CD14-positive monocyte (primary cell): ENCODE measurements at regions not wholly inside any gene's neighbourhood (a gene's known extent, or its start where the extent isn't known, plus 50 kb on each side); places are given as distances from the start of the nearest gene placed in this dataset.

Experiments used
- DNase-seq, 3 donors: peaks; one replicate each; pipeline ENCODE4 v3.0.0-alpha.2; 2011 to 2022
- H2AFZ ChIP-seq: 2 replicates; pipeline ENCODE4 v1.6.0; 2012; ENCODE audit warnings: mild to moderate bottlenecking, low read depth, low read length, inconsistent platforms; ENCODE audit not compliant: insufficient read depth, poor library complexity, severe bottlenecking
- H3K27ac ChIP-seq, 2 donors: 1 replicate in 1 of 2; 2 replicates in 1 of 2; pipeline ENCODE4 v1.5.1; 2012 to 2013; ENCODE audit warnings: low read length in 2 of 2, control low read depth in 1 of 2, inconsistent platforms in 1 of 2, low read depth in 1 of 2, mild to moderate bottlenecking in 1 of 2
- H3K27me3 ChIP-seq, 2 donors: one replicate each; pipeline versions ENCODE4 v1.6.0 to v1.6.1; 2011 to 2013; ENCODE audit warnings: low read length in 2 of 2; ENCODE audit not compliant: control insufficient read depth in 2 of 2, insufficient read depth in 2 of 2
- H3K36me3 ChIP-seq, 2 donors: replicated peaks in 1 of 2; 1 replicate in 1 of 2; 2 replicates in 1 of 2; pipeline versions ENCODE4 v1.5.1 to v1.6.1; 2012 to 2013; ENCODE audit warnings: low read length in 2 of 2, control low read depth in 1 of 2, inconsistent platforms in 1 of 2, mild to moderate bottlenecking in 1 of 2; ENCODE audit not compliant: insufficient read depth in 2 of 2, control insufficient read depth in 1 of 2
- H3K4me1 ChIP-seq, 2 donors: 1 replicate in 1 of 2; 2 replicates in 1 of 2; pipeline versions ENCODE4 v1.5.1 to v1.6.1; 2012 to 2013; ENCODE audit warnings: low read length in 2 of 2, control low read depth in 1 of 2, inconsistent platforms in 1 of 2, mild to moderate bottlenecking in 1 of 2, moderate library complexity in 1 of 2; ENCODE audit not compliant: insufficient read depth in 2 of 2, control insufficient read depth in 1 of 2
- H3K4me2 ChIP-seq: replicated peaks from 2 replicates; pipeline ENCODE3; 2012; ENCODE audit warnings: low read length, moderate library complexity, mild to moderate bottlenecking; ENCODE audit not compliant: poor library complexity, severe bottlenecking; ENCODE audit errors: extremely low read depth
- H3K4me3 ChIP-seq, 3 experiments: fragments of 200-600 bp in 1 of 3; sonication (generic) in 1 of 3; replicated peaks in 1 of 3; 1 replicate in 2 of 3; 2 replicates in 1 of 3; pipeline ENCODE4 v1.5.1; 2011 to 2013; ENCODE audit warnings: low read length in 3 of 3, mild to moderate bottlenecking in 3 of 3, control low read depth in 2 of 3, low read depth in 2 of 3, inconsistent platforms in 1 of 3, moderate library complexity in 1 of 3
- H3K79me2 ChIP-seq: 2 replicates; pipeline ENCODE4 v1.6.0; 2012; ENCODE audit warnings: mild to moderate bottlenecking, control low read depth, inconsistent platforms, low read length, moderate library complexity; ENCODE audit not compliant: insufficient read depth
- H3K9ac ChIP-seq: 2 replicates; pipeline ENCODE4 v1.6.0; 2017; ENCODE audit warnings: low read length, mild to moderate bottlenecking; ENCODE audit not compliant: insufficient read depth, poor library complexity, severe bottlenecking
- H3K9me3 ChIP-seq, 2 donors: replicated peaks in 1 of 2; 1 replicate in 1 of 2; 2 replicates in 1 of 2; pipeline versions ENCODE4 v1.5.1 to v1.6.1; 2012 to 2013; ENCODE audit warnings: low read length in 2 of 2, control low read depth in 1 of 2; ENCODE audit not compliant: control insufficient read depth in 1 of 2, insufficient read depth in 1 of 2
- H4K20me1 ChIP-seq: 2 replicates; pipeline ENCODE4 v1.6.0; 2012; ENCODE audit warnings: mild to moderate bottlenecking, low read length, control low read depth, moderate library complexity; ENCODE audit not compliant: insufficient read depth
- H3K27ac Mint-ChIP-seq, 7 donors: one replicate each; pipeline ENCODE4 v1.8.0; 2020; ENCODE audit warnings: mild to moderate bottlenecking in 7 of 7, mixed read lengths in 7 of 7, moderate library complexity in 6 of 7, inconsistent platforms in 2 of 7
- H3K27me3 Mint-ChIP-seq, 3 donors: one replicate each; pipeline ENCODE4 v1.8.0; 2021 to 2022; ENCODE audit warnings: low read depth in 3 of 3, mild to moderate bottlenecking in 3 of 3, mixed read lengths in 3 of 3, moderate library complexity in 3 of 3, inconsistent platforms in 1 of 3
- H3K36me3 Mint-ChIP-seq, 2 donors: one replicate each; pipeline ENCODE4 v1.8.0; 2020; ENCODE audit warnings: mixed read lengths in 2 of 2, inconsistent platforms in 1 of 2, mild to moderate bottlenecking in 1 of 2
- H3K4me1 Mint-ChIP-seq: one replicate; pipeline ENCODE4 v1.8.0; 2020; ENCODE audit warnings: mild to moderate bottlenecking, mixed read lengths
- H3K4me3 Mint-ChIP-seq, 2 donors: one replicate each; pipeline ENCODE4 v1.8.0; 2020; ENCODE audit warnings: mild to moderate bottlenecking in 2 of 2, mixed read lengths in 2 of 2, moderate library complexity in 1 of 2
- H3K9me3 Mint-ChIP-seq, 7 donors: one replicate each; pipeline ENCODE4 v1.8.0; 2020 to 2022; ENCODE audit warnings: mixed read lengths in 7 of 7, mild to moderate bottlenecking in 6 of 7, moderate library complexity in 6 of 7, inconsistent platforms in 2 of 7
- CTCF ChIP-seq: fragments of 200-600 bp; IDR thresholded peaks from one replicate; pipeline ENCODE4 v1.8.0; 2022; ENCODE audit warnings: antibody characterized with exemption, mild to moderate bottlenecking
- WGBS: methylation state at CpG from one replicate; pipeline ENCODE4 v1.1.5; 2013; ENCODE audit warnings: missing lambda C conversion rate; ENCODE audit not compliant: insufficient coverage; 5-methylcytosine and 5-hydroxymethylcytosine counted together
- intact Hi-C, 2 donors: fragments of 100-400 bp; cut with micrococcal nuclease; formaldehyde crosslinking; loops; one replicate each; pipeline versions ENCODE4 v1.15.0 to v1.15.1; 2023

- TF ChIP-seq CTCF, result no peak
- no peaks in the 10 kb centered on the region for H4K20me1 ChIP-seq
- 89% methylated on average over 8 of the region's 10 CpGs for WGBS
- no peak for DNase-seq
- Mint-ChIP-seq H3K27ac (no peak overlapping the region), H3K9me3 (peaks cover 0 to 3% (median 0%) of the 10 kb centered on the region in 7 donors), H3K27me3 (peaks cover 7 to 11% (median 8%) of the 10 kb centered on the region in 3 donors), H3K36me3 (no peaks in the 10 kb centered on the region), H3K4me1 (no peaks in the 10 kb centered on the region), H3K4me3 (no peak overlapping the region)
- no peaks in the 10 kb centered on the region for H3K27me3 ChIP-seq
- H3K4me3 ChIP-seq, result no peak overlapping the region
- no peak overlapping the region for H3K27ac ChIP-seq
- H3K9me3 ChIP-seq, result no peaks in the 10 kb centered on the region
- no peak overlapping the region for H2AFZ ChIP-seq
- H3K4me2 ChIP-seq, result no peak overlapping the region
- no peaks in the 10 kb centered on the region for H3K4me1 ChIP-seq
- no peak overlapping the region for H3K9ac ChIP-seq
- intact Hi-C loops, result no loop called here
- H3K79me2 ChIP-seq, result no peaks in the 10 kb centered on the region
- H3K36me3 ChIP-seq, result no peaks in the 10 kb centered on the region
These were observed 145.3 kb downstream of the FOXL1 start for GRCh38 chr16:86723689-86724088.

GRCh38 chr16:86725401-86725800 is 147.1 kb downstream of the FOXL1 start:
- peaks cover 0 to 3% (median 0%) of the 10 kb centered on the region in 7 donors for H3K9me3 Mint-ChIP-seq
- H3K27ac Mint-ChIP-seq, result no peak overlapping the region
- Histone ChIP-seq H2AFZ (no peak overlapping the region), H3K9me3 (no peaks in the 10 kb centered on the region), H3K27me3 (peaks cover 0 to 5% of the 10 kb centered on the region in 2 donors), H4K20me1 (no peaks in the 10 kb centered on the region), H3K4me3 (no peak overlapping the region), H3K9ac (no peak overlapping the region), H3K4me1 (no peaks in the 10 kb centered on the region), H3K79me2 (no peaks in the 10 kb centered on the region), H3K27ac (no peak overlapping the region), H3K36me3 (no peaks in the 10 kb centered on the region), H3K4me2 (no peak overlapping the region)
- H3K4me3 Mint-ChIP-seq, result no peak overlapping the region
- peaks cover 6 to 16% (median 13%) of the 10 kb centered on the region in 3 donors for H3K27me3 Mint-ChIP-seq
- TF ChIP-seq CTCF, result no peak
- DNase-seq, result no peak
- WGBS, result 85% methylated on average over 7 of the region's 10 CpGs
- intact Hi-C loops, result no loop called here
- no peaks in the 10 kb centered on the region for H3K36me3 Mint-ChIP-seq
- no peaks in the 10 kb centered on the region for H3K4me1 Mint-ChIP-seq
